ENCODE measurements at regions not wholly inside any gene's neighbourhood (a gene's known extent, or its start where the extent isn't known, plus 50 kb on each side); places are given as distances from the start of the nearest gene placed in this dataset.

- DNase-seq (ENCODE audit: low read depth in 2 of 2): no peak
These were observed 763.9 kb downstream of the HACE1 start for GRCh38 chr6:104095661-104096416.

- DNase-seq (ENCODE audit: low read depth in 2 of 2): no peak
These were observed 772.0 kb downstream of the HACE1 start for GRCh38 chr6:104087765-104088164.

- no peak for DNase-seq (ENCODE audit: low read depth in 2 of 2)
These were observed 791.4 kb downstream of the HACE1 start for GRCh38 chr6:104068281-104068680.

GRCh38 chr6:104064876-104065275, 794.8 kb downstream of the HACE1 start:
- no peak for DNase-seq (ENCODE audit: low read depth in 2 of 2)

- no peak for DNase-seq (ENCODE audit: low read depth in 2 of 2)
These were observed 809.3 kb downstream of the HACE1 start for GRCh38 chr6:104050455-104050854.

- DNase-seq (ENCODE audit: low read depth in 2 of 2): no peak
These were observed 813.3 kb downstream of the HACE1 start for GRCh38 chr6:104046426-104046825.

- no peak for DNase-seq (ENCODE audit: low read depth in 2 of 2)
These were observed 828.4 kb downstream of the HACE1 start for GRCh38 chr6:104031346-104031745.

- no peak for DNase-seq (ENCODE audit: low read depth in 2 of 2)
These were observed 837.6 kb downstream of the HACE1 start for GRCh38 chr6:104022126-104022525.

- DNase-seq (ENCODE audit: low read depth in 2 of 2): no peak
These were observed 840.5 kb downstream of the HACE1 start for GRCh38 chr6:104019075-104019753.

GRCh38 chr6:104017410-104018381, 842.0 kb downstream of the HACE1 start:
- no peak for DNase-seq (ENCODE audit: low read depth in 2 of 2)

- DNase-seq (ENCODE audit: low read depth in 2 of 2): no peak
These were observed 845.4 kb downstream of the HACE1 start for GRCh38 chr6:104014163-104014959.

GRCh38 chr6:104013312-104013971, 846.3 kb downstream of the HACE1 start:
- no peak for DNase-seq (ENCODE audit: low read depth in 2 of 2)

GRCh38 chr6:104010897-104011296, 848.8 kb downstream of the HACE1 start:
- DNase-seq (ENCODE audit: low read depth in 2 of 2): no peak

- no peak for DNase-seq (ENCODE audit: low read depth in 2 of 2)
These were observed 855.8 kb downstream of the HACE1 start for GRCh38 chr6:104003803-104004516.

GRCh38 chr6:103995571-103995970, 864.1 kb downstream of the HACE1 start:
- no peak for DNase-seq (ENCODE audit: low read depth in 2 of 2)

- no peak for DNase-seq (ENCODE audit: low read depth in 2 of 2)
These were observed 875.9 kb downstream of the HACE1 start for GRCh38 chr6:103983860-103984259.

GRCh38 chr6:103983011-103983410, 876.7 kb downstream of the HACE1 start:
- DNase-seq (ENCODE audit: low read depth in 2 of 2): no peak

- no peak for DNase-seq (ENCODE audit: low read depth in 2 of 2)
These were observed 877.1 kb downstream of the HACE1 start for GRCh38 chr6:103982574-103982973.

- DNase-seq (ENCODE audit: low read depth in 2 of 2): no peak
These were observed 880.4 kb downstream of the HACE1 start for GRCh38 chr6:103979308-103979707.

- DNase-seq (ENCODE audit: low read depth in 2 of 2): no peak
These were observed 922.3 kb downstream of the HACE1 start for GRCh38 chr6:103937389-103937788.
